ENCODE measurements at regions not wholly inside any gene's neighbourhood (a gene's known extent, or its start where the extent isn't known, plus 50 kb on each side); places are given as distances from the start of the nearest gene placed in this dataset.
A peak's percentile ranks its signal among the peaks of the same experiment; 100 is the strongest.
"Not testable (repeated sequence)": the region's sequence is repeated elsewhere in the genome, so short reads cannot be mapped to it uniquely, and the experiment has no call there.

DNA sequence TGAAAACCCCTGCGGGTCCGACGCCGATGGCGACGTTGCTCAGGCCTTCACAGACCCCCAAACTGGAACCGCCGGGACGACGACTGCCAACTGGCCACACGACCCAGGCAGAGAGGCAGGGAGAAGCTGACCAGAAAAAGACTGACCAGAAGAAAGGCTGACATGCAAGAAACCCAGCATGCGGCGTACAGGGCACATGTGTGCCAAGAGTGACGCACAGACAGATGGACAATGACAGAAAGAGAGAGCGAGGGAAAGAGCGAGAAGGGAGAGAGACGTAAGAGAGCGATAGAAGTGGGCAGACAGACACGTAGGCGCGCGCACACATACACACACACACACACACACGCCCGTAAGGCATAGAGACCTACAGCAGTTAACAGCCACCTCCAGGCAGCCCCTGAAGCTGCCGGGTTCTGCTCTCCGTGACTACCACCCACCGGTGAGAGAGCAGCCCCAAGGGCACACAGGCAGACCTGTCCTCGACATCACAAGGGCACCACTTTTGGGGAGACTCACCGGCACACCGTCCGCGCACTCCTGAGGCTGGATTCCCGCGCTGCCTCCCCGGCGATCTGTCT is 67.2 kb upstream of the ZNF527 start:
- no peak for DNase-seq

DNA sequence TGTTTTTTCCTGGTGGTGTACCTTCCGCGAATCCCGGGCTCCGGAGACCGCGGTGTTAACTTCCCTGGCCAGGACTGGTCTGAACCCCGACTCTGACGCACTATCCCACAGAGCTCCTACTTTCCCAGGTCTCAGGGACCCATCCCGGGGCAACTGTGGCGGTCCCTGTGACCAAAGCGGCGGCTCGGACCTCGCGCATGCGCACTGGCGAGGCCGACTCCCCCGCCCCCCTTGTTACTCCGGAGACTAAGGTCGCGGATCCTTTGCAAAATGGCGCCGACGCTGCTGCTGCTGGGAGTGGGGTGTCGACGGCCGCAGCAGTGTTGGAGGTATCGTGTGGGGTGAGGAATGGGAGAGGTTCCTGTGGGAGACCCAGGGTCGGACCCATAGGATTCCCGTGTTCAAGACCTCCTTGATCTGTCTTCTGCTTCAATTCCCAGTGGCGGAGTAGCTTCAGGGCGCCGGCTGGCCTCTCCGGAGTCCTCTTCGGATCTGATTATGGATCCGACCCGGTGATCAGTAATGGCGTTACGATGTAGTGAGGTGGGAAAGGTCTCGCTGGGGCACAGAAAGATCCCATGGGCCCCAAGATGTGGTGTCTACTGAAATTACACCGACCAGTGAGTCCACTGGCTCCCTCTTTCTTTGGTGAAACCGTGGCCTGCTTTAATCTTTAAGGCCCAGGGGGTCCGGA is 66.6 kb upstream of the ZNF527 start:
- no peak for DNase-seq

DNA sequence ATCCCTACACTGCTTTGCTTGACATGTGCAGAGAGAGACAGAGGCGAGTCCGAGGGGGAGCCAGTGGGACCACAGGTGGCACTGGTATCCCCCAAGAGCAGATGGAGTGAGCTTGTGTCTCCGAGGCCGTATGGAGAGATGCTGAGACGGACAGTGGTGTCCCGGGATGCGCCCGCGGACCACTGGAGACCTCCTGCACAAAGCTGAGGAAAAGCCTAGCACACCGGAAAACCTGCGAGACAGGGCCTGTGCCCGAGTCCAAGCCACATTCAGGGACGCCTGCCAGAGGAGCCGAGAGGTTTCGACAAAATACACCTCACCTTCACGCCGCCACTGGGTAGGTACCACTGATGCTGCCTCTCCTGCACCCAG is 66.0 kb upstream of the ZNF527 start:
- DNase-seq: no peak

DNA sequence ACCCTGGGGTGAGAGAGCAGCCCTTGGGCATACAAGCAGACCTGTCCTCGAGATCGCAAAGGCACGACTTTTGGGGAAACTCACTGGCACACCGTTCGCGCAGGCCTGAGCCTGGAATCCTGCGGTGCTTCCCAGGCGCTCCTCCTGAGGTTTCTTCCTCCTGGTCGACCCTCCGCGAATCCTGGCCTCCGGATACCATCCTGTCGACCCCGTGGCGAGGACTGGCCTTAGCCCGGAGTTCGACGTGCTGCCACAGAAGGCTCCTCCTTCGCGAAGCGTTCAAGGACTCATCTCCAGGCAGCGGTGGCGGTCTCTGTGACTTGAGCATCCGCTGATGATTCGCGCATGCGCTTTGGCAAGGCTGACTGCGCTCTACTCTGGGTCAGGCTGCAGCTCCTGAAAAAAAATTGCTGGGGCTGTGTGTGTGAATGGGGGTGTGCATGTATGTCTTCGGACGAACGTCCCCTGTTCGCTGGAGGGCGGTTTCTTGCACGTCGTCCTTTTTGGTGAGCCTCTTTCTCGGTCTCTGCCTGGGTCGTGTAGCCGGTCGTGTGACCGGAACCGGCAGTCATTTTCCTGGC is 64.4 kb upstream of the ZNF527 start:
- DNase-seq: no peak

DNA sequence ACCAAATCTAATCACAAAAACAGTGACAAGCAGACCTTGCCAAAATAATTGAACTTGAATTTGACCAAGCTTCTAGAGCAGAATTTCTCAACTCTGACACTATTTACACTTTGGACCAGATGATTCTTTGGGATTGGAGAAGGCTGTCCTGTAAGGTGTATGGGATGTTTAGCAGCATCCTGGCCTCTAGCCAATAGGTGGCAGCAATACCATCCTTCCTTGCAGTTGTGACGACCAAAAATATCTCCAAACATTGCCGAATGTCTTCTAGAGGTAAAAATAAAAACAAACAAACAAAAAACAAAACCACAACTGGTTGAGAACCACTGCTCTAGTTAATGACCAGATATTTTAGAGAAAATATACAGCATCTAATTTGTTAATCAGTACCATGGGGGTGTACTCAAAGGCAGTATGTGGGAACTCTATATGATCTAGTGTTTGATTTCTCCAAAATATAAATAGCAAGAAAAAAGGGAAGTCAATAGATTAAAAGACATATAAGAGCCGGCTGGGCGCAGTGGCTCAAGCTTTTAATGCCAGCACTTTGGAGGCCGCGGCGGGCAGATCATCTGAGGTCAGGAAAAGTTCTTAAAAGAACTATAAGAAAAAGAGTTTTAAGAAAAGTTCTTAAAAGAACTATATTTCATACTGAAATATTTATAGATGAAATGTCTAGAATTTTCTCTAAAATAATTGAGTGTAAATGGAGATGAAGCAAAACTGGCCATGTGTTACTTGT is 60.9 kb upstream of the ZNF527 start:
- no peak for DNase-seq

DNA sequence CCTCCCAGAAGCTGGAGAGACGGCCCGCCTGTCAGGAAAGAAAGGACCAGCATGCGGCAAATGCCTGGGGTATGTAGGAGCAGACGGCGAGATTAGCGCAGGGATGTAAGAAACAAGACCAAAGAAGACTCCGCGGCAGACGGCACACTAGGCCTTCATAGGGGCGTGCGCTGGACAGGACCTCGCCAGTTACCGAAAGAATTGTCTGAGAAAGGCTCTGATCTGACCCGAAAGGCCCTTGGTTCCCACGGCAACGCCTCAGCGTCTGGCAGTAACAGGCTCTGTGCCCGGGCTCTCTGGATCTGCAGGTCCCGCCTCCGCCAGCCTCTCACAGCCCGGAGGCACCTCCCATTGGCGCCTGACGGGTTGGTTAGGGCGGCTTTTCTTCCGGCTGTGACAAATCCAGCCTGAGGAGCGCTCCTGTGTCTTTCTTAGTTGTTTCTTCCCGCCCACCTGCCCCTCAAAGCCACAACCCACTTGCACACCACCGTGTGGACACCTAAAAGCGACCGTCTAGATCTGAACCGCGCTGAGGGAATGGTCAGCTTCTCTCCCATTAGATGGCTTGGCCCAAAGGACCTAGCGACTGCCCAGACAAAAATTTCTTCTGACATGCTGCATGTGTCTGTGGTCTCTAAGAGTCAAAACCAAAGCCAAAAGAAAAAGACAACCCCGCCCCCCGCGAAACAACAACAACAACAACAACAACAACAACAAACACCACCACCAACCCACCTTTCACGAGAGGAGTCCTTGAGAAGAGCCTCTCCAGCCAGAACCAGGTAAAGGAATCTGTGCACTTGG is 58.2 kb upstream of the ZNF527 start:
- DNase-seq: peak; percentile 31

DNA sequence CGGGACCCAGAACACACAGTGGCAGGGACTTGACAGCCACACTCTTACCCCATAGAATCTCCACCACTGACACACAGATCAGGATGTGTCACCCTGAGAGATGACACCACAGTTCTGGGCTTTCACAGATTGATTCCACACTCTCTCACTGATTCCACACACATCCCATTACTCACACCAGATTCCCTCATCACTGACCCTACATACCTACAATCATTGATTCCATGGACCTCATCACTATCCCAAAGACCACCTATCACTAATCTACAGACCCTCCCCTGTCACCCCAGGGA is 57.6 kb upstream of the ZNF527 start:
- DNase-seq: no peak

DNA sequence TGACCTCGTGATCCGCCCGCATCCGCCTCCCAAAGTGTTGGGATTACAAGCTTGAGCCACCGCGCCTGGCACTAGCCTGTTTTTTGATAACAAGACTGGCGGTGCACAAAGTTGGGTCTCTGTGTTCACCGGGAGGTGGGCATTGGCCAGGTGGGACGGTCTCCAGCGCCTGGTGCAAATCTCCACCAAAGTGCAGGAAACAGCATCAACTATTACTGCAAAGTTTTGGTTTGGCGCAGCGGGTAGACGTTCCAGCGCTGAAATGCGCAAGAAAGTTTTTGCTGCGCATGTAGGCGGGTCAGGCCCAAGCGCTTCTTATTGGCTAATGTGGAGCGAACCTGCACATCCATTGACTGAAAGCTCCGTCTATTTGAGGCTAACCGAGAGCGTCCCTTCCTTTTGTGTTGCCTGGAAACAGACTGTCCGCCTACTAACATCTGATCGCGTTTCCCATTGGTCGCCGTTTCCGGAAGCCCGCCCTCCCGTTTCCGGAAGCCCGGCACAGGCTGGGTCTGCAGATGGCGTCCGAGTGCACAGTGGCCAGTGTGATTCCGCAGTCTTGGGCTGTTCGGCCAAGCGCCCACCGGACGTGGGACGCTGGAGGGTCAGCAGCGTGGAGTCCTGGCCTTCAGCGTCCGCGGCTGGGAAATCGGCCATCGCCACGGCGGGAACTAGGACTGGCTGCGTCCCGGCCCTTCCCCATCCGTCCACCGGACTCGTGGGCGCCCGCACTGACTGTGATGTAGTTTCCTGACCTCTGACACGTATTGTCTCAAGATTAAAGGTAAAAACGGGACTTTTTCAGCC is 53.3 kb upstream of the ZNF527 start:
- DNase-seq: peak; percentile 87

DNA sequence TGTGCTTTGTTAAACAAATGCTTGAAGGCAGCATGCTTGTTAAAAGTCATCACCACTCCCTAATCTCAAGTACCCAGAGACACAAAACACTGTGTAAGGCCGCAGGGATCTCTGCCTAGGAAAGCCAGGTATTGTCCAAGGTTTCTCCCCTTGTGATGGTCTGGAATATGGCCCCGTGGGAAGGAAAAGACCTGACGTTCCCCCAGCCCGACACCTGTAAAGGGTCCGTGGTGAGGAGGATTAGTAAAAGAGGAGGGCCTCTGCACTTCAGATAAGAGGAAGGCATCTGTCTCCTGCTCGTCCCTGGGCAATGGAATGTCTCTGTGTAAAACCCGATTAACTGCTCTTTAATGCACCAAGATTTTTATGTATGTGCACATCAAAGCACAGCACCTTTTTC is 49.9 kb upstream of the ZNF527 start:
- not testable (repeated sequence) for DNase-seq
